Stomach (tissue), 8 donors: ENCODE measurements at regions not wholly inside any gene's neighbourhood (a gene's known extent, or its start where the extent isn't known, plus 50 kb on each side); places are given as distances from the start of the nearest gene placed in this dataset.

ENCODE experiments used
- DNase-seq, 2 donors: peaks; one replicate each; pipeline versions ENCODE4 v3.0.0 to v3.0.0-alpha.2; 2013 to 2019
- H3K27ac ChIP-seq, 5 donors: fragments of 200-600 bp in 4 of 5; sonication (generic) in 4 of 5; one replicate each; pipeline ENCODE4 v1.5.1; 2013 to 2019; ENCODE audit warnings: mild to moderate bottlenecking in 1 of 5, moderate library complexity in 1 of 5
- H3K27me3 ChIP-seq, 3 donors: fragments of 200-600 bp; sonication (generic); one replicate each; pipeline ENCODE4 v1.5.1; 2017 to 2019; ENCODE audit warnings: mixed run types in 1 of 3
- H3K36me3 ChIP-seq, 4 donors: fragments of 200-600 bp; sonication (generic); 1 replicate in 3 of 4; 2 replicates in 1 of 4; pipeline ENCODE4 v1.5.1; 2016 to 2019
- H3K4me1 ChIP-seq, 4 donors: fragments of 200-600 bp; sonication (generic); one replicate each; pipeline ENCODE4 v1.5.1; 2016 to 2019
- H3K4me3 ChIP-seq, 4 donors: fragments of 200-600 bp; sonication (generic) in 3 of 4; one replicate each; pipeline ENCODE4 v1.5.1; 2016 to 2019; ENCODE audit warnings: mild to moderate bottlenecking in 1 of 4
- H3K9me3 ChIP-seq, 4 donors: fragments of 200-600 bp; sonication (generic); one replicate each; pipeline ENCODE4 v1.5.1; 2016 to 2019
- CTCF ChIP-seq, 7 experiments: fragments of 450-650 bp in 4 of 7; fragments of 200-600 bp in 3 of 7; sonication (generic) in 3 of 7; IDR thresholded peaks; one replicate each; pipeline ENCODE4 v1.5.1; 2016 to 2019; ENCODE audit warnings: antibody characterized with exemption in 7 of 7, control low read depth in 2 of 7, mild to moderate bottlenecking in 1 of 7
- EP300 ChIP-seq: sonication (generic); formaldehyde crosslinking; IDR thresholded peaks from one replicate; pipeline ENCODE4 v1.6.1; 2017; ENCODE audit warnings: antibody characterized with exemption
- POLR2A ChIP-seq, 4 donors: fragments of 450-650 bp; IDR thresholded peaks; one replicate each; pipeline ENCODE4 v1.6.1; 2016; ENCODE audit warnings: antibody characterized with exemption in 4 of 4, control low read depth in 2 of 4, mild to moderate bottlenecking in 1 of 4, moderate library complexity in 1 of 4
- POLR2AphosphoS5 ChIP-seq, 3 donors: sonication (generic); formaldehyde crosslinking; IDR thresholded peaks; one replicate each; pipeline ENCODE4 v1.6.1; 2016; ENCODE audit warnings: antibody characterized with exemption in 3 of 3
- WGBS, 5 donors: extraction: QIAGEN DNeasy Blood & Tissue Kit in 3 of 5; methylation state at CpG; one replicate each; pipeline versions ENCODE4 v1.1.5 to v1.1.7; 2013 to 2018; 5-methylcytosine and 5-hydroxymethylcytosine counted together
- intact Hi-C: fragments of 100-400 bp; cut with DNase I; formaldehyde crosslinking; loops from one replicate; pipeline ENCODE4 v1.15.1; 2023; ENCODE audit warnings: low total_unique reads
- donor health status: healthy with polysubstance abuse.
- donor health status: Bipolar disorder and iron deficiency.
- donor health status: healthy.

DNA sequence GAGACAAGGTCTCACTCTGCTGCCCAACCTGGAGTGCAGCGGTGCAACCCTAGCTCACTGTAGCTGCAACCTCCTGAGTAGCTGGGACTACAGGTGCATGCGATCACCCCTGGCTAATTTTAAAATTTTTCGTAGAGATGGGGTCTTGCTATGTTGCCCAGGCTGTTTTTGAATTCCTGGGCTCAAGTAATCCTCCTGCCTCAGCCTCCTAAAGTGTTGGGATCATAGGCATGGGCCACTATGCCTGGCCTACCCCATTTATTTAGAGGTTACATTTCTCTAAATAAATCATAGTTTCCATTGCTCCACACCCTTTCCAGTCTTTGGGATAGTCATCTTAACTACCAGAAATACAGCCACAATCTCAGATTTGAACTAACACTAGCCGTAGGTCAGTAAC is 134.7 kb upstream of the CITED2 start:
- H3K4me1 ChIP-seq, result peaks cover 0 to 6% (median 0%) of the 10 kb centered on the region in 4 donors
- WGBS, 5 donors, result 91 to 97% (median 94%) methylated on average over 4 of the region's 4 CpGs
- intact Hi-C loops, result no loop called here

GRCh38 chr6:139508576-139508975 is 134.1 kb upstream of the CITED2 start:
- Histone ChIP-seq H3K4me3 (no peak overlapping the region), H3K36me3 (no peaks in the 10 kb centered on the region), H3K27me3 (no peaks in the 10 kb centered on the region), H3K9me3 (no peaks in the 10 kb centered on the region), H3K27ac (no peak overlapping the region), H3K4me1 (peaks cover 0 to 6% (median 0%) of the 10 kb centered on the region in 4 donors)
- DNase-seq, result no peak
- WGBS, 5 donors, result 54 to 72% (median 65%) methylated on average over 2 of the region's 2 CpGs
- TF ChIP-seq EP300 (no peak), POLR2AphosphoS5 (IDR thresholded peaks at IDR 0.05) (no peak), POLR2A (IDR thresholded peaks at IDR 0.05) (no peak), CTCF (IDR thresholded peaks at IDR 0.05) (no peak)
- intact Hi-C loops, result no loop called here

More for the DNA sequence above, 134.7 kb upstream of the CITED2 start:
- H3K36me3 ChIP-seq, result no peaks in the 10 kb centered on the region
- TF ChIP-seq CTCF (IDR thresholded peaks at IDR 0.05), result no peak
- TF ChIP-seq POLR2A (IDR thresholded peaks at IDR 0.05), result no peak
- TF ChIP-seq POLR2AphosphoS5 (IDR thresholded peaks at IDR 0.05), result no peak
- no peak for TF ChIP-seq EP300
- H3K27me3 ChIP-seq, result no peaks in the 10 kb centered on the region
- DNase-seq, result no peak
- no peak overlapping the region for H3K27ac ChIP-seq
- H3K9me3 ChIP-seq, result no peaks in the 10 kb centered on the region
- H3K4me3 ChIP-seq, result no peak overlapping the region

GRCh38 chr6:139508023-139508422 is 133.6 kb upstream of the CITED2 start:
- Histone ChIP-seq H3K27me3 (no peaks in the 10 kb centered on the region), H3K4me3 (no peak overlapping the region), H3K36me3 (no peaks in the 10 kb centered on the region), H3K27ac (no peak overlapping the region), H3K9me3 (no peaks in the 10 kb centered on the region), H3K4me1 (peaks cover 0 to 6% (median 0%) of the 10 kb centered on the region in 4 donors)
- TF ChIP-seq EP300 (no peak), POLR2AphosphoS5 (IDR thresholded peaks at IDR 0.05) (no peak), CTCF (IDR thresholded peaks at IDR 0.05) (no peak), POLR2A (IDR thresholded peaks at IDR 0.05) (no peak)
- 74 to 98% (median 82%) methylated on average over 2 of the region's 2 CpGs for WGBS, 5 donors
- no peak for DNase-seq
- intact Hi-C loops, result no loop called here

- H3K9me3 ChIP-seq, result no peaks in the 10 kb centered on the region
- WGBS, 5 donors, result 81 to 100% (median 97%) methylated on average over 1 of the region's 1 CpG
Measured at GRCh38 chr6:139500977-139501376, 126.5 kb upstream of the CITED2 start.

More at GRCh38 chr6:139500977-139501376, 126.5 kb upstream of the CITED2 start:
- no peak overlapping the region for H3K27ac ChIP-seq
- intact Hi-C loops, result no loop called here
- H3K27me3 ChIP-seq, result no peaks in the 10 kb centered on the region
- H3K4me3 ChIP-seq, result no peak overlapping the region
- no peaks in the 10 kb centered on the region for H3K4me1 ChIP-seq
- no peak for TF ChIP-seq EP300
- no peak for TF ChIP-seq POLR2AphosphoS5 (IDR thresholded peaks at IDR 0.05)
- TF ChIP-seq CTCF (IDR thresholded peaks at IDR 0.05), result no peak
- DNase-seq, result no peak
- no peaks in the 10 kb centered on the region for H3K36me3 ChIP-seq
